ENCODE measurements at regions not wholly inside any gene's neighbourhood (a gene's known extent, or its start where the extent isn't known, plus 50 kb on each side); places are given as distances from the start of the nearest gene placed in this dataset.

DNA sequence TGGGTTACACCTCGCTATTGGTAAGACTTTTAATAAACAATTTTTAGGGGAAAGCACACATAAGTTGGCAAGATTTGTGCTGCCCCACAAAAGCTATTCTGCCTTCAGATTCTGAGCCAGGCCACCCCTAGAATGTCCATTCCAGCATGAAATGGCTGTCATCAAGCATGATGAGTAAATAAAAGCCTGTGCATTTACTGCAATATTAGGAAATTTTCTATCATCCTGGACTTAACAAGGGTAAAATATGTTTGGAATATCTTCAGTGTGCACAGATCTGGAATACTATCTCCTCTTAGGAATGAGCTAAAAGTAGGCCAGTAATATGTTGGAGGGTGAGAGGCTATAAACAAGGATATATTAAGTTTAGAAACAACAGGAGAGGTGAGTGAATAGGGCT is 510.9 kb downstream of the ANKRD50 start (continued):
- TF ChIP-seq, protein P1, sequence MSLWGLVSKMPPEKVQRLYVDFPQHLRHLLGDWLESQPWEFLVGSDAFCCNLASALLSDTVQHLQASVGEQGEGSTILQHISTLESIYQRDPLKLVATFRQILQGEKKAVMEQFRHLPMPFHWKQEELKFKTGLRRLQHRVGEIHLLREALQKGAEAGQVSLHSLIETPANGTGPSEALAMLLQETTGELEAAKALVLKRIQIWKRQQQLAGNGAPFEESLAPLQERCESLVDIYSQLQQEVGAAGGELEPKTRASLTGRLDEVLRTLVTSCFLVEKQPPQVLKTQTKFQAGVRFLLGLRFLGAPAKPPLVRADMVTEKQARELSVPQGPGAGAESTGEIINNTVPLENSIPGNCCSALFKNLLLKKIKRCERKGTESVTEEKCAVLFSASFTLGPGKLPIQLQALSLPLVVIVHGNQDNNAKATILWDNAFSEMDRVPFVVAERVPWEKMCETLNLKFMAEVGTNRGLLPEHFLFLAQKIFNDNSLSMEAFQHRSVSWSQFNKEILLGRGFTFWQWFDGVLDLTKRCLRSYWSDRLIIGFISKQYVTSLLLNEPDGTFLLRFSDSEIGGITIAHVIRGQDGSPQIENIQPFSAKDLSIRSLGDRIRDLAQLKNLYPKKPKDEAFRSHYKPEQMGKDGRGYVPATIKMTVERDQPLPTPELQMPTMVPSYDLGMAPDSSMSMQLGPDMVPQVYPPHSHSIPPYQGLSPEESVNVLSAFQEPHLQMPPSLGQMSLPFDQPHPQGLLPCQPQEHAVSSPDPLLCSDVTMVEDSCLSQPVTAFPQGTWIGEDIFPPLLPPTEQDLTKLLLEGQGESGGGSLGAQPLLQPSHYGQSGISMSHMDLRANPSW (CRISPR knock-in tag; conservative IDR thresholded peaks at IDR 0.05; ENCODE audit: low read depth): no peak
- TF ChIP-seq, protein P2, sequence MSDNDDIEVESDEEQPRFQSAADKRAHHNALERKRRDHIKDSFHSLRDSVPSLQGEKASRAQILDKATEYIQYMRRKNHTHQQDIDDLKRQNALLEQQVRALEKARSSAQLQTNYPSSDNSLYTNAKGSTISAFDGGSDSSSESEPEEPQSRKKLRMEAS (CRISPR knock-in tag; IDR thresholded peaks at IDR 0.05): no peak
- TF ChIP-seq SMAD3 (CRISPR knock-in tag; IDR thresholded peaks at IDR 0.05; ENCODE audit: borderline replicate concordance): no peak
- TF ChIP-seq, protein P3, sequence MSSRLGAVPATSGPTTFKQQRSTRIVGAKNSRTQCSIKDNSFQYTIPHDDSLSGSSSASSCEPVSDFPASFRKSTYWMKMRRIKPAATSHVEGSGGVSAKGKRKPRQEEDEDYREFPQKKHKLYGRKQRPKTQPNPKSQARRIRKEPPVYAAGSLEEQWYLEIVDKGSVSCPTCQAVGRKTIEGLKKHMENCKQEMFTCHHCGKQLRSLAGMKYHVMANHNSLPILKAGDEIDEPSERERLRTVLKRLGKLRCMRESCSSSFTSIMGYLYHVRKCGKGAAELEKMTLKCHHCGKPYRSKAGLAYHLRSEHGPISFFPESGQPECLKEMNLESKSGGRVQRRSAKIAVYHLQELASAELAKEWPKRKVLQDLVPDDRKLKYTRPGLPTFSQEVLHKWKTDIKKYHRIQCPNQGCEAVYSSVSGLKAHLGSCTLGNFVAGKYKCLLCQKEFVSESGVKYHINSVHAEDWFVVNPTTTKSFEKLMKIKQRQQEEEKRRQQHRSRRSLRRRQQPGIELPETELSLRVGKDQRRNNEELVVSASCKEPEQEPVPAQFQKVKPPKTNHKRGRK (CRISPR knock-in tag; IDR thresholded peaks at IDR 0.05; ENCODE audit: borderline replicate concordance): no peak
- TF ChIP-seq, protein P4, sequence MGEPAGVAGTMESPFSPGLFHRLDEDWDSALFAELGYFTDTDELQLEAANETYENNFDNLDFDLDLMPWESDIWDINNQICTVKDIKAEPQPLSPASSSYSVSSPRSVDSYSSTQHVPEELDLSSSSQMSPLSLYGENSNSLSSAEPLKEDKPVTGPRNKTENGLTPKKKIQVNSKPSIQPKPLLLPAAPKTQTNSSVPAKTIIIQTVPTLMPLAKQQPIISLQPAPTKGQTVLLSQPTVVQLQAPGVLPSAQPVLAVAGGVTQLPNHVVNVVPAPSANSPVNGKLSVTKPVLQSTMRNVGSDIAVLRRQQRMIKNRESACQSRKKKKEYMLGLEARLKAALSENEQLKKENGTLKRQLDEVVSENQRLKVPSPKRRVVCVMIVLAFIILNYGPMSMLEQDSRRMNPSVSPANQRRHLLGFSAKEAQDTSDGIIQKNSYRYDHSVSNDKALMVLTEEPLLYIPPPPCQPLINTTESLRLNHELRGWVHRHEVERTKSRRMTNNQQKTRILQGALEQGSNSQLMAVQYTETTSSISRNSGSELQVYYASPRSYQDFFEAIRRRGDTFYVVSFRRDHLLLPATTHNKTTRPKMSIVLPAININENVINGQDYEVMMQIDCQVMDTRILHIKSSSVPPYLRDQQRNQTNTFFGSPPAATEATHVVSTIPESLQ (CRISPR knock-in tag; IDR thresholded peaks at IDR 0.05): no peak

DNA sequence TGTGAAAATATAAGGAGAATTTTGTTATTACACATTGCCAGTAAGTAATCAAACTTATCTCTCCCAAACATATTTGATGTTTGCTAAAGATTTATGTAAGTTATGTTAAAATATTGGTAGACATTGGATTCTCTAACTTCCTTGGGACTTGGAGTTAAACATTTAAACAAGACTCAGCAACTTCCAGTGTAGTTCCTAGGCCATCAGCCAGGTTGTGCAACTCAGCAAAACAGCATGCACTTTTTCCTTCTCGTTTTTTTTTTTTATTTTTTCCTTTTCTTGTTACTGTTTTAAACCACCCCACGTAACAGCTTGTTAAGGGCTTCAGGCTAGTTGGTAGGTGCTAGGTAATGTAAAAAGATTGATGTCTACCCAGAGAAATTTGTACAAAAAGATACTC is 510.4 kb downstream of the ANKRD50 start:
- no peak; the same call in 1 of the 2 replicates for ATAC-seq
- Mint-ChIP-seq H3K36me3 (no peaks in the 10 kb centered on the region), H3K4me3 (no peak overlapping the region), H3K27me3 (ENCODE audit: low read depth) (no peaks in the 10 kb centered on the region), H3K27ac (no peak overlapping the region), H3K9me3 (no peaks in the 10 kb centered on the region), H3K4me1 (peaks cover 7% of the 10 kb centered on the region)
- ChIA-PET CTCF (no interaction called here), POLR2A (no interaction called here)
- TF ChIP-seq ELF4 (CRISPR knock-in tag; IDR thresholded peaks at IDR 0.05; ENCODE audit: low read depth) (no peak), SMAD4 (CRISPR knock-in tag; IDR thresholded peaks at IDR 0.05) (no peak), HMGA2 (CRISPR knock-in tag; IDR thresholded peaks at IDR 0.05) (no peak), ETV6 (CRISPR knock-in tag; IDR thresholded peaks at IDR 0.05) (no peak), EMX1 (CRISPR knock-in tag; IDR thresholded peaks at IDR 0.05) (no peak), ZNF138 (CRISPR knock-in tag; conservative IDR thresholded peaks at IDR 0.05) (no peak), MXD4 (CRISPR knock-in tag; IDR thresholded peaks at IDR 0.05; ENCODE audit: borderline replicate concordance) (no peak), TEAD1 (CRISPR knock-in tag; IDR thresholded peaks at IDR 0.05) (no peak)
- no peak for DNase-seq (ENCODE audit: low spot score)

DNA sequence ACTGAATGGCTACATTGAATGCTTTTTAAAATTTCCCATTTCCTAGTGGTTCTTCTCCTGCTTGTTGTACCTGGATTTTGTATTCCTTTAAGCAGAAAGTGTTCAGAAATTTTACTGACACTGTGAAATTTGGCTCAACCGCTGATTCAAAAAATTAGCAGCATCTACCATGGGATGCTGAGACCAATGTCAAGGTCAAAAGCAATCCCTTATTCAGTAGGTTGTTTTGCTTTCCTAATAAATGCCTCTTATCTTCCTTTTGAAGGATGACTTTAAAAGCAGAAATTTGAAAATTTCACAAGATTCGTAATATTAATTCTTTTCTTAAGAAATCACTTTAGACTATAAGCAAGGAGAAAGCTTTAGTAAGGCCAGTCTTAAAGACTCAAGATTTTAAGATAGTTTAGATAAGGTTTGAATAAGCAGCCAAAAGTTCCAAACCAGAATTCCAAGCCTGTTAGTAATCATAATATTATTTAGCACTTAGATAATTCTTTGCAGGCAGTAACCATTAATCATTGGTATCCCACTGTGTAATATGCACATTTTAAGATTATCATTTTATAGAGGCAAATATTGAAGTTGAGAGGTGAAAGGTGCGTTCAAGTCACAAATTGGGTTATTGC is 508.8 kb downstream of the ANKRD50 start:
- Mint-ChIP-seq H3K27me3 (ENCODE audit: low read depth) (no peaks in the 10 kb centered on the region), H3K36me3 (no peaks in the 10 kb centered on the region), H3K27ac (no peak overlapping the region), H3K4me3 (no peak overlapping the region), H3K4me1 (peaks cover 8% of the 10 kb centered on the region), H3K9me3 (no peaks in the 10 kb centered on the region)
- ChIA-PET CTCF (no interaction called here), POLR2A (no interaction called here)
- DNase-seq (ENCODE audit: low spot score) (no peak), ATAC-seq (no peak)
- TF ChIP-seq ZBTB21 (CRISPR knock-in tag; IDR thresholded peaks at IDR 0.05; ENCODE audit: borderline replicate concordance) (no peak), NFYB (CRISPR knock-in tag; conservative IDR thresholded peaks at IDR 0.05; ENCODE audit: low read depth) (no peak), SOX15 (CRISPR knock-in tag; IDR thresholded peaks at IDR 0.05) (no peak), ZNF423 (CRISPR knock-in tag; IDR thresholded peaks at IDR 0.05) (no peak), NR2C2 (CRISPR knock-in tag; IDR thresholded peaks at IDR 0.05) (no peak), ZNF219 (CRISPR knock-in tag; IDR thresholded peaks at IDR 0.05; ENCODE audit: borderline replicate concordance) (no peak), RELA (CRISPR knock-in tag; IDR thresholded peaks at IDR 0.05; ENCODE audit: borderline replicate concordance) (no peak), MYBL2 (CRISPR knock-in tag; IDR thresholded peaks at IDR 0.05) (no peak)
- TF ChIP-seq, protein P5, sequence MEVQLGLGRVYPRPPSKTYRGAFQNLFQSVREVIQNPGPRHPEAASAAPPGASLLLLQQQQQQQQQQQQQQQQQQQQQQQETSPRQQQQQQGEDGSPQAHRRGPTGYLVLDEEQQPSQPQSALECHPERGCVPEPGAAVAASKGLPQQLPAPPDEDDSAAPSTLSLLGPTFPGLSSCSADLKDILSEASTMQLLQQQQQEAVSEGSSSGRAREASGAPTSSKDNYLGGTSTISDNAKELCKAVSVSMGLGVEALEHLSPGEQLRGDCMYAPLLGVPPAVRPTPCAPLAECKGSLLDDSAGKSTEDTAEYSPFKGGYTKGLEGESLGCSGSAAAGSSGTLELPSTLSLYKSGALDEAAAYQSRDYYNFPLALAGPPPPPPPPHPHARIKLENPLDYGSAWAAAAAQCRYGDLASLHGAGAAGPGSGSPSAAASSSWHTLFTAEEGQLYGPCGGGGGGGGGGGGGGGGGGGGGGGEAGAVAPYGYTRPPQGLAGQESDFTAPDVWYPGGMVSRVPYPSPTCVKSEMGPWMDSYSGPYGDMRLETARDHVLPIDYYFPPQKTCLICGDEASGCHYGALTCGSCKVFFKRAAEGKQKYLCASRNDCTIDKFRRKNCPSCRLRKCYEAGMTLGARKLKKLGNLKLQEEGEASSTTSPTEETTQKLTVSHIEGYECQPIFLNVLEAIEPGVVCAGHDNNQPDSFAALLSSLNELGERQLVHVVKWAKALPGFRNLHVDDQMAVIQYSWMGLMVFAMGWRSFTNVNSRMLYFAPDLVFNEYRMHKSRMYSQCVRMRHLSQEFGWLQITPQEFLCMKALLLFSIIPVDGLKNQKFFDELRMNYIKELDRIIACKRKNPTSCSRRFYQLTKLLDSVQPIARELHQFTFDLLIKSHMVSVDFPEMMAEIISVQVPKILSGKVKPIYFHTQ (CRISPR knock-in tag; IDR thresholded peaks at IDR 0.05): no peak
- TF ChIP-seq, protein P1 (CRISPR knock-in tag; conservative IDR thresholded peaks at IDR 0.05; ENCODE audit: low read depth): no peak
- TF ChIP-seq, protein P2 (CRISPR knock-in tag; IDR thresholded peaks at IDR 0.05): no peak

All from WTC11 (cell line).